Cardiac muscle cell (in vitro differentiated cells and primary cell): ENCODE measurements at regions not wholly inside any gene's neighbourhood (a gene's known extent, or its start where the extent isn't known, plus 50 kb on each side); places are given as distances from the start of the nearest gene placed in this dataset.

Experiments
- DNase-seq, 2 donors: peaks; one replicate each; pipeline versions ENCODE4 v3.0.0 to v3.0.0-alpha.2; 2010 to 2017; ENCODE audit warnings: low read depth in 1 of 2, low spot score in 1 of 2
- H3K27ac ChIP-seq: fragments of 200-600 bp; sonication (generic); 2 replicates; pipeline ENCODE4 v1.5.1; 2016
- H3K27me3 ChIP-seq: fragments of 200-600 bp; sonication (generic); 2 replicates; pipeline ENCODE4 v1.6.0; 2016; ENCODE audit warnings: control low read depth
- H3K36me3 ChIP-seq: fragments of 200-600 bp; sonication (generic); 2 replicates; pipeline ENCODE4 v1.5.1; 2016; ENCODE audit warnings: control low read depth
- H3K4me1 ChIP-seq: fragments of 200-600 bp; sonication (generic); 2 replicates; pipeline ENCODE4 v1.8.1; 2017; ENCODE audit warnings: low read depth, mild to moderate bottlenecking, mixed run types
- H3K4me3 ChIP-seq: fragments of 200-600 bp; sonication (generic); 2 replicates; pipeline ENCODE4 v1.5.1; 2016; ENCODE audit warnings: mild to moderate bottlenecking
- H3K9me3 ChIP-seq: fragments of 200-600 bp; sonication (generic); 2 replicates; pipeline ENCODE4 v1.5.1; 2017; ENCODE audit warnings: low read depth, mild to moderate bottlenecking, control low read depth
- CTCF ChIP-seq: IDR thresholded peaks from 2 replicates; pipeline ENCODE4 v1.5.1; 2012; ENCODE audit warnings: low read depth, mild to moderate bottlenecking, low read length

GRCh38 chr1:81437213-81437612, 363.5 kb upstream of the ADGRL2 start:
- Histone ChIP-seq H3K4me3 (no peak overlapping the region), H3K9me3 (no peaks in the 10 kb centered on the region), H3K36me3 (no peaks in the 10 kb centered on the region), H3K27me3 (no peaks in the 10 kb centered on the region), H3K27ac (peak overlapping the region; percentile 45), H3K4me1 (peaks cover 12% of the 10 kb centered on the region)
- DNase-seq = no peak
- TF ChIP-seq CTCF = no peak

- H3K4me1 ChIP-seq = peaks cover 12% of the 10 kb centered on the region
- H3K36me3 ChIP-seq = no peaks in the 10 kb centered on the region
- TF ChIP-seq CTCF = no peak
- no peak overlapping the region for H3K27ac ChIP-seq
- H3K27me3 ChIP-seq = no peaks in the 10 kb centered on the region
- DNase-seq = peak in 1 of 2 donors; percentile 32
- no peaks in the 10 kb centered on the region for H3K9me3 ChIP-seq
- no peak overlapping the region for H3K4me3 ChIP-seq
These were observed 365.6 kb upstream of the ADGRL2 start for GRCh38 chr1:81435175-81435574.

GRCh38 chr1:81433676-81434075, 367.1 kb upstream of the ADGRL2 start:
- no peak for DNase-seq
- TF ChIP-seq CTCF = no peak
- H3K27me3 ChIP-seq = no peaks in the 10 kb centered on the region
- no peaks in the 10 kb centered on the region for H3K36me3 ChIP-seq
- no peak overlapping the region for H3K27ac ChIP-seq
- peaks cover 12% of the 10 kb centered on the region for H3K4me1 ChIP-seq
- H3K4me3 ChIP-seq = no peak overlapping the region
- H3K9me3 ChIP-seq = no peaks in the 10 kb centered on the region

- Histone ChIP-seq H3K4me3 (no peak overlapping the region), H3K27me3 (no peaks in the 10 kb centered on the region), H3K9me3 (no peaks in the 10 kb centered on the region), H3K27ac (no peak overlapping the region), H3K36me3 (no peaks in the 10 kb centered on the region), H3K4me1 (peaks cover 10% of the 10 kb centered on the region)
- no peak for TF ChIP-seq CTCF
- DNase-seq = no peak
These were observed 368.1 kb upstream of the ADGRL2 start for GRCh38 chr1:81432654-81433109.

- Histone ChIP-seq H3K27me3 (no peaks in the 10 kb centered on the region), H3K36me3 (no peaks in the 10 kb centered on the region), H3K9me3 (no peaks in the 10 kb centered on the region), H3K4me1 (peaks cover 4% of the 10 kb centered on the region), H3K4me3 (no peak overlapping the region), H3K27ac (no peak overlapping the region)
- TF ChIP-seq CTCF = no peak
- no peak for DNase-seq
These were observed 368.7 kb upstream of the ADGRL2 start for GRCh38 chr1:81432059-81432458.

- Histone ChIP-seq H3K9me3 (no peaks in the 10 kb centered on the region), H3K27me3 (no peaks in the 10 kb centered on the region), H3K4me1 (no peaks in the 10 kb centered on the region), H3K36me3 (no peaks in the 10 kb centered on the region), H3K27ac (no peak overlapping the region), H3K4me3 (no peak overlapping the region)
- no peak for TF ChIP-seq CTCF
- DNase-seq = no peak
These were observed 369.1 kb upstream of the ADGRL2 start for GRCh38 chr1:81431624-81432000.
